ENCODE measurements at regions not wholly inside any gene's neighbourhood (a gene's known extent, or its start where the extent isn't known, plus 50 kb on each side); places are given as distances from the start of the nearest gene placed in this dataset.

- ChIA-PET POLR2A (ENCODE audit: partially characterized antibody) (no interaction called here), CTCF (ENCODE audit: partially characterized antibody) (no interaction called here)
- Histone ChIP-seq H3K36me3 (ENCODE audit: insufficient read depth, low read length) (no peaks in the 10 kb centered on the region), H3K27me3 (ENCODE audit: insufficient read depth, low read length) (no peaks in the 10 kb centered on the region), H3K9me3 (ENCODE audit: control insufficient read depth in 1 of 2, low read length in 2 of 2) (no peaks in the 10 kb centered on the region), H3K4me1 (ENCODE audit: insufficient read depth, low read length) (no peaks in the 10 kb centered on the region), H3K27ac (ENCODE audit: low read depth, low read length) (no peak overlapping the region), H3K4me3 (ENCODE audit: low read length in 2 of 2) (no peak overlapping the region)
- intact Hi-C loops (cut with micrococcal nuclease): no loop called here
- H3K27ac Mint-ChIP-seq: no peak overlapping the region
- no peak for DNase-seq
- H3K9me3 Mint-ChIP-seq: peaks cover 0 to 11% (median 5%) of the 10 kb centered on the region in 8 donors
- H3K36me3 Mint-ChIP-seq: no peaks in the 10 kb centered on the region
- no peak overlapping the region for H3K4me3 Mint-ChIP-seq
- peaks cover 0 to 1% of the 10 kb centered on the region in 2 donors for H3K27me3 Mint-ChIP-seq
- no peaks in the 10 kb centered on the region for H3K4me1 Mint-ChIP-seq
These were observed 509.2 kb upstream of the SPHKAP start for GRCh38 chr2:228690681-228691080.

- Histone ChIP-seq H3K27me3 (ENCODE audit: insufficient read depth, low read length) (no peaks in the 10 kb centered on the region), H3K27ac (ENCODE audit: low read depth, low read length) (no peak overlapping the region), H3K9me3 (ENCODE audit: control insufficient read depth in 1 of 2, low read length in 2 of 2) (no peaks in the 10 kb centered on the region), H3K36me3 (ENCODE audit: insufficient read depth, low read length) (no peaks in the 10 kb centered on the region), H3K4me1 (ENCODE audit: insufficient read depth, low read length) (no peaks in the 10 kb centered on the region), H3K4me3 (ENCODE audit: low read length in 2 of 2) (no peak overlapping the region)
- intact Hi-C loops (cut with micrococcal nuclease): no loop called here
- no peak overlapping the region for H3K4me3 Mint-ChIP-seq
- no peaks in the 10 kb centered on the region for H3K36me3 Mint-ChIP-seq
- ChIA-PET CTCF (ENCODE audit: partially characterized antibody) (no interaction called here), POLR2A (ENCODE audit: partially characterized antibody) (no interaction called here)
- H3K9me3 Mint-ChIP-seq: peaks cover 0 to 10% (median 4%) of the 10 kb centered on the region in 8 donors
- no peak for DNase-seq
- H3K4me1 Mint-ChIP-seq: no peaks in the 10 kb centered on the region
- peaks cover 0 to 1% of the 10 kb centered on the region in 2 donors for H3K27me3 Mint-ChIP-seq
- H3K27ac Mint-ChIP-seq: no peak overlapping the region
These were observed 507.6 kb upstream of the SPHKAP start for GRCh38 chr2:228689053-228689452.

GRCh38 chr2:228688007-228688645 lies 506.6 kb upstream of the SPHKAP start:
- Mint-ChIP-seq H3K27ac (no peak overlapping the region), H3K4me3 (no peak overlapping the region), H3K36me3 (no peaks in the 10 kb centered on the region), H3K4me1 (no peaks in the 10 kb centered on the region), H3K27me3 (peaks cover 0 to 1% of the 10 kb centered on the region in 2 donors), H3K9me3 (peaks cover 0 to 9% (median 4%) of the 10 kb centered on the region in 8 donors)
- POLR2A ChIA-PET (ENCODE audit: partially characterized antibody): no interaction called here
- CTCF ChIA-PET (ENCODE audit: partially characterized antibody): no interaction called here
- intact Hi-C loops (cut with micrococcal nuclease): no loop called here
- no peak for DNase-seq
- H3K27me3 ChIP-seq (ENCODE audit: insufficient read depth, low read length): no peaks in the 10 kb centered on the region
- H3K4me3 ChIP-seq (ENCODE audit: low read length in 2 of 2): no peak overlapping the region
- no peaks in the 10 kb centered on the region for H3K36me3 ChIP-seq (ENCODE audit: insufficient read depth, low read length)
- H3K27ac ChIP-seq (ENCODE audit: low read depth, low read length): no peak overlapping the region
- no peaks in the 10 kb centered on the region for H3K9me3 ChIP-seq (ENCODE audit: control insufficient read depth in 1 of 2, low read length in 2 of 2)
- H3K4me1 ChIP-seq (ENCODE audit: insufficient read depth, low read length): no peaks in the 10 kb centered on the region

- no peak for DNase-seq
- no peak overlapping the region for H3K4me3 Mint-ChIP-seq
- Histone ChIP-seq H3K27ac (ENCODE audit: low read depth, low read length) (no peak overlapping the region), H3K4me1 (ENCODE audit: insufficient read depth, low read length) (no peaks in the 10 kb centered on the region), H3K36me3 (ENCODE audit: insufficient read depth, low read length) (no peaks in the 10 kb centered on the region), H3K4me3 (ENCODE audit: low read length in 2 of 2) (no peak overlapping the region), H3K27me3 (ENCODE audit: insufficient read depth, low read length) (no peaks in the 10 kb centered on the region), H3K9me3 (ENCODE audit: control insufficient read depth in 1 of 2, low read length in 2 of 2) (no peaks in the 10 kb centered on the region)
- POLR2A ChIA-PET (ENCODE audit: partially characterized antibody): no interaction called here
- intact Hi-C loops (cut with micrococcal nuclease): no loop called here
- peaks cover 0 to 8% (median 3%) of the 10 kb centered on the region in 8 donors for H3K9me3 Mint-ChIP-seq
- no peaks in the 10 kb centered on the region for H3K4me1 Mint-ChIP-seq
- H3K27me3 Mint-ChIP-seq: no peaks in the 10 kb centered on the region
- H3K36me3 Mint-ChIP-seq: no peaks in the 10 kb centered on the region
- CTCF ChIA-PET (ENCODE audit: partially characterized antibody): no interaction called here
- no peak overlapping the region for H3K27ac Mint-ChIP-seq
These were observed 500.5 kb upstream of the SPHKAP start for GRCh38 chr2:228681979-228682378.

GRCh38 chr2:228681426-228681825 lies 499.9 kb upstream of the SPHKAP start:
- Histone ChIP-seq H3K36me3 (ENCODE audit: insufficient read depth, low read length) (no peaks in the 10 kb centered on the region), H3K27ac (ENCODE audit: low read depth, low read length) (no peak overlapping the region), H3K4me3 (ENCODE audit: low read length in 2 of 2) (no peak overlapping the region), H3K4me1 (ENCODE audit: insufficient read depth, low read length) (no peaks in the 10 kb centered on the region), H3K9me3 (ENCODE audit: control insufficient read depth in 1 of 2, low read length in 2 of 2) (no peaks in the 10 kb centered on the region), H3K27me3 (ENCODE audit: insufficient read depth, low read length) (no peaks in the 10 kb centered on the region)
- no peak for DNase-seq
- Mint-ChIP-seq H3K4me1 (no peaks in the 10 kb centered on the region), H3K27ac (no peak overlapping the region), H3K27me3 (no peaks in the 10 kb centered on the region), H3K4me3 (no peak overlapping the region), H3K36me3 (no peaks in the 10 kb centered on the region), H3K9me3 (peaks cover 0 to 6% (median 3%) of the 10 kb centered on the region in 8 donors)
- CTCF ChIA-PET (ENCODE audit: partially characterized antibody): no interaction called here
- POLR2A ChIA-PET (ENCODE audit: partially characterized antibody): no interaction called here
- intact Hi-C loops (cut with micrococcal nuclease): no loop called here

GRCh38 chr2:228678110-228678509 lies 496.6 kb upstream of the SPHKAP start:
- CTCF ChIA-PET (ENCODE audit: partially characterized antibody): no interaction called here
- intact Hi-C loops (cut with micrococcal nuclease): no loop called here

GRCh38 chr2:228675646-228676045 lies 494.2 kb upstream of the SPHKAP start:
- H3K27me3 Mint-ChIP-seq: no peaks in the 10 kb centered on the region
- H3K4me1 Mint-ChIP-seq: no peaks in the 10 kb centered on the region
- no peaks in the 10 kb centered on the region for H3K36me3 ChIP-seq (ENCODE audit: insufficient read depth, low read length)
- CTCF ChIA-PET (ENCODE audit: partially characterized antibody): no interaction called here
- intact Hi-C loops (cut with micrococcal nuclease): no loop called here
- no peak overlapping the region for H3K27ac Mint-ChIP-seq
- H3K9me3 ChIP-seq (ENCODE audit: control insufficient read depth in 1 of 2, low read length in 2 of 2): no peaks in the 10 kb centered on the region
- H3K9me3 Mint-ChIP-seq: peaks cover 0 to 12% (median 5%) of the 10 kb centered on the region in 8 donors
- no peaks in the 10 kb centered on the region for H3K36me3 Mint-ChIP-seq
- POLR2A ChIA-PET (ENCODE audit: partially characterized antibody): no interaction called here
- H3K27me3 ChIP-seq (ENCODE audit: insufficient read depth, low read length): no peaks in the 10 kb centered on the region
- H3K4me3 Mint-ChIP-seq: no peak overlapping the region
- no peak for DNase-seq
- no peak overlapping the region for H3K27ac ChIP-seq (ENCODE audit: low read depth, low read length)
- no peaks in the 10 kb centered on the region for H3K4me1 ChIP-seq (ENCODE audit: insufficient read depth, low read length)
- no peak overlapping the region for H3K4me3 ChIP-seq (ENCODE audit: low read length in 2 of 2)

More at GRCh38 chr2:228678110-228678509, 496.6 kb upstream of the SPHKAP start:
- H3K36me3 Mint-ChIP-seq: no peaks in the 10 kb centered on the region
- Histone ChIP-seq H3K36me3 (ENCODE audit: insufficient read depth, low read length) (no peaks in the 10 kb centered on the region), H3K9me3 (ENCODE audit: control insufficient read depth in 1 of 2, low read length in 2 of 2) (no peaks in the 10 kb centered on the region), H3K27ac (ENCODE audit: low read depth, low read length) (no peak overlapping the region), H3K27me3 (ENCODE audit: insufficient read depth, low read length) (no peaks in the 10 kb centered on the region), H3K4me1 (ENCODE audit: insufficient read depth, low read length) (no peaks in the 10 kb centered on the region), H3K4me3 (ENCODE audit: low read length in 2 of 2) (no peak overlapping the region)
- no peaks in the 10 kb centered on the region for H3K27me3 Mint-ChIP-seq
- no peak overlapping the region for H3K27ac Mint-ChIP-seq
- H3K4me1 Mint-ChIP-seq: no peaks in the 10 kb centered on the region
- POLR2A ChIA-PET (ENCODE audit: partially characterized antibody): no interaction called here
- H3K4me3 Mint-ChIP-seq: no peak overlapping the region
- H3K9me3 Mint-ChIP-seq: peaks cover 0 to 12% (median 5%) of the 10 kb centered on the region in 8 donors
- no peak for DNase-seq

- no peak overlapping the region for H3K27ac ChIP-seq (ENCODE audit: low read depth, low read length)
- H3K36me3 Mint-ChIP-seq: no peaks in the 10 kb centered on the region
- H3K4me3 ChIP-seq (ENCODE audit: low read length in 2 of 2): no peak overlapping the region
- no peaks in the 10 kb centered on the region for H3K9me3 ChIP-seq (ENCODE audit: control insufficient read depth in 1 of 2, low read length in 2 of 2)
- intact Hi-C loops (cut with micrococcal nuclease): no loop called here
- H3K4me3 Mint-ChIP-seq: no peak overlapping the region
- H3K27me3 Mint-ChIP-seq: no peaks in the 10 kb centered on the region
- no peak for DNase-seq
- CTCF ChIA-PET (ENCODE audit: partially characterized antibody): no interaction called here
- H3K36me3 ChIP-seq (ENCODE audit: insufficient read depth, low read length): no peaks in the 10 kb centered on the region
- H3K9me3 Mint-ChIP-seq: peaks cover 0 to 12% (median 5%) of the 10 kb centered on the region in 8 donors
- H3K4me1 Mint-ChIP-seq: no peaks in the 10 kb centered on the region
- H3K27me3 ChIP-seq (ENCODE audit: insufficient read depth, low read length): no peaks in the 10 kb centered on the region
- H3K4me1 ChIP-seq (ENCODE audit: insufficient read depth, low read length): no peaks in the 10 kb centered on the region
- POLR2A ChIA-PET (ENCODE audit: partially characterized antibody): no interaction called here
- H3K27ac Mint-ChIP-seq: no peak overlapping the region
These were observed 493.6 kb upstream of the SPHKAP start for GRCh38 chr2:228675091-228675490.
